CD4-positive, alpha-beta T cell treated with Interleukin-21 for 1 hour (primary cell): ENCODE measurements at regions not wholly inside any gene's neighbourhood (a gene's known extent, or its start where the extent isn't known, plus 50 kb on each side); places are given as distances from the start of the nearest gene placed in this dataset.

Experiments used
- DNase-seq: peaks from one replicate; pipeline ENCODE4 v3.0.0-alpha.2; 2020

DNA sequence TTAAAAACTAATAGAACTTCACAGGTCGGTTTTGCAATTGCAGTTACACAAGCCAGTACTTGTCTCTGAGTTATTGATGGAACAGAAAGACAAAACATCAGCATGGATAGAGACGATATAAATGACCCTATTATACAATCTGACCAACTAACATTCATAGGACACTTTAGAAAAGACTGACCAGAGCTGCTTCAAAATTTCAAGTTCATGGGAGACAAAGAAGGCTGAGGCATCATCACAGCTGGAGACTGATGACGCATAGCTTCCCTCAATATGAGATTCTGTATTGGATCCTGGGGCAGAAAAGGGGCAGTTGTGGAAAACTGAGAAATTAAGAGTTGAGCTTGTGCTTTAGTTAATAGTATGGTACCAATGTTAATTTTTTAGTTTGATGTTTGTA is 174.0 kb downstream of the THBS2 start:
- no peak for DNase-seq

- no peak for DNase-seq
Measured at GRCh38 chr6:169078399-169079145, 175.1 kb downstream of the THBS2 start.

- DNase-seq, result no peak
Measured at GRCh38 chr6:169075915-169076654, 177.6 kb downstream of the THBS2 start.

- no peak for DNase-seq
Measured at GRCh38 chr6:169075211-169075914, 178.3 kb downstream of the THBS2 start.

- no peak for DNase-seq
Measured at GRCh38 chr6:169074526-169074925, 179.1 kb downstream of the THBS2 start.

GRCh38 chr6:169073311-169073710 is 180.3 kb downstream of the THBS2 start:
- no peak for DNase-seq

DNA sequence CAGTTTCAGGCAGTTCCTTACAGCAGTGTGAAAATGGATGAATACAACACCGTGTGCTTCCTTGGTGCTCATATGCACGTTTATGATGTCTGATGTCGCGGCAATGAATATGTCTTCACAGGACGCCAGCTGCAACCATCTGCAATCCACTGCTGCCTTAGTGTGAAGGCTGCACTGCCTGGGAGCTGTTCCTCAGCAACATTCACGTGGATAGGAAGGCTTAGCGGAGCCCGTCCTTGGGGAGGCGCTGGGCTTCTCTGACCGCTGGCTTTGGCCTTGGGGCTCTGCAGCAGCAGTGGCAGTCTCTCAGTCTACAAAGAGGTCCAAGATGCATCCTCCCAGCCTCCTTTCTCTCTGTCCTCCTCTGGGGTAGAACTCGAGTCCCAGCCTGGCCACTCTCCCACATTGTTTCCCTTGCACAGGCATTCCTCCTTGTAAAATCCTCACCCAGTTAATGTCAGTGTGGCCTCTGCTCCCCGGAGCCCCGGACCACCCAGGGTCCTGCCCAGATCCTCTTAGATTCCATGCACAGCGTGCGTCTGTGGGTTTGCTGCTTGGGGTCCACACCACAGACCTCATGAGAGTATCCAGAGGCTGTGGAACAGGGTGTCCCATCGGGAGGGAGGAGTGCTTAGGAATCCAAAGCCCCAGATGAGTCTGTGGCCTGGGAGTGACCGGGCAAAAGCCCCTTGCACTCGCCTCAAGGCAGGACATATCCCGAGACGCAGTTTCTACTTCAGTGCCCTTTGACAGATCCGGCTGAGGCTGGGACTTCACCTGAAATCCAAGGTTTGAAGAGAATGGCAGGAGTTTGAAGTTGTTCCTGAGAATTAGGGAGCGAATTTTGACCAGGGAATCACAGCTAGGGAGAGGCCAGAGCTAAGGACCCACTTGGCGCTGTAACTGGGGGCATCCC is 181.3 kb downstream of the THBS2 start:
- DNase-seq, result no peak

DNA sequence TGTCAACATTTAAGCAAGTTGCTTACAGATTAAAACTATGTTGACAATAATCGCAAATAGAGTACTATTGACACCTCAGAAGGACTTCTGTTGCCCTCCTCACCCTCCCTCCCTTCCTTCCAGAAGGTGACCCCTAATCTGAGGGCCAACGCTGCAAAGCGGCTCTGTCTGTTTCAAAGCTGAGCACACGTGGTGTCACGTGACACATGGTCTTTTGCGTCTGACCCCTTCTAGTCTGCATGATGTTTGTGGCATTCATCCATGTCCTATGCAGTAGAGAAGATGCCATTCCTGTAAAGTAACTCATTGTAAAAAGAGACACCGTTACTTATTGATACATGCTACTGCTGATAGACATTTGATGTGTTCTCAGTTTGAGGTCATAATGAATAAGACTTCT is 182.3 kb downstream of the THBS2 start:
- DNase-seq, result no peak

DNA sequence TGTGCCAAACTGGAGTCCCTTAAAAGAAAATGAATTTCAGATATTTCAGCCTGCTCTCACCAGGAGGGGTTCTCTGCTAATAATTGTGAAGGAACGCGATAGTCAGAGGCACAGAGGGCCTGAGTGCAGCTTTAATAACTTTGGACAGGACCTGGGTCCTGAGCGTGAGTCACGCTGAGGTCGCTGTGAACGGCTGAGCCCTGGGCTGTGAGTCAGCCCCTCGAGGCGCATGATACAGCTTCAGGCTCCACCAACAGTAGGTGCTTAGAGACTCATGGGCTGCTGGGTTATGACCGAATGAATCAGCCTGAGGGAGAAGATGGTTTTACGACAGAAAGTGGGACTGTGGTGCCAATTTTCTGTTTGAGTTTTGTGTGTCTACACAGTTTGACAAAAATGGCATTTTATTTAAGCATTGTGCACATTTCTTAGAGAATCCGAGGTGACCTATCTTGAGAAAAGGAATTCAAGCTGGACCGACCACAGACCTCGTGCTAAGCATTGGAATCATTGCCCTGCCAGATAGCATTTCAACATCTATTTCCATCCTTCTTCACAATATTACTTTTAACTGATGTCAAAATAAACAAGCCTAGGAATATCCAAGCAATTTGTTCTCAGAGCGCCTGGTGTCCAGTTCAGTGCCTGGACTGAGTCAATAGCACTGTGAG is 183.0 kb downstream of the THBS2 start:
- no peak for DNase-seq

GRCh38 chr6:169069356-169069755 is 184.3 kb downstream of the THBS2 start:
- no peak for DNase-seq

DNA sequence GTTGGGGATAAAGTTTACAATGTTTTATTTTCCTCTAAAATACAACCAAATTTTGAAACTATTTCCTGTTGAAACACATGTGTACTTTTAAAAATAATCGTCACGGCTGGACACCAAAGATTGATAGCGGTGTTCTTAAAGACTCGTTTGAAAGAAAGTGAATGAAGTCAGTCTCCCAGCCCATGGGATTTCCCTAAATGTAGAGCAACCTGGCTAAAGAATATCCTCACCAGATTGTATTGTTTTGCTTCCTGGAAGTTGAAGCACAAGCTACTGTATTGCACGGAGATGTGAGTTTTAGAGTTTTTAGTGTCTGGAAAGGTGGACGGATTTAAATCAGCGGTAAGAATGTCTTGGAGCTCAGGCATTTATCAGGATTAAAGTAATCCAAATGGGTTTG is 189.5 kb downstream of the THBS2 start:
- no peak for DNase-seq

DNA sequence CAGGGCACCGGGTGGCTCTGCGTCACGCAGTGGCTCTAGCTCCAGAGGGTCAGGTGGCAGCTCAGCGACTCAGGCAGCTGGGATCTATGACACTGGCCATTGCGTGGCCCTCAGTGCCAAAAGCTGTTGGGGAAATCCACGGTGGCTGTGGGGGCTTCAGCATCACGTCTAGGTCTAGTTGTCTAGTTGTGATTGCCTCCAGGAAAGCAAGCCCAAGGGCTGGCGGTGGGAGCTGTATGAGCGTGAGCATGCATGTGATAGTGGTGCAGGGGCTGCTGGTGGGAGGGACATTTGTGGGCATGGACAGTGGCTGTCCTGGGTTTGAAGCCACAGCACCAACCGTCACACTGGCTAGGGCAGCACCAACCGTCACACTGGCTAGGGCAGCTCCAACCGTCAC is 191.4 kb downstream of the THBS2 start:
- DNase-seq, result no peak

GRCh38 chr6:169058634-169059033 is 195.0 kb downstream of the THBS2 start:
- DNase-seq, result no peak

DNA sequence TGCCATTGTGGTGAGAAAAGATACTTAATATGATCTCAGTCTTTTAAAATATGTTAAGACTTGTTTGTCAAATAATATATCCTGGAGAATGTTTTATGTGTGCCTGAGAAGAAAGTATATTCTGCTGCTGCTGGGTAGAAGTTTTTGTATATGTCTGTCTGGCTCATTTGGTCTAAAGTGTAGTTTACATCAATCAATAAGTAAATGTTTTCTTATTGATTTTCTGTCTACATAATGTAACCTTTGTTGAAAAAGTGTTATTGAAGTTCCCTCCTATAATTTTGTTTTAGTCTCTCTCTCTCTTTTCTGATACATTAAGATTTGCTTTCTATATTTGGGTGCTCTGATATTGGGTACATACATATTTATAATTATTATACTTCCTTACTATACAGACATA is 201.2 kb downstream of the THBS2 start:
- DNase-seq, result no peak

- no peak for DNase-seq
Measured at GRCh38 chr6:169051371-169051770, 202.3 kb downstream of the THBS2 start.

DNA sequence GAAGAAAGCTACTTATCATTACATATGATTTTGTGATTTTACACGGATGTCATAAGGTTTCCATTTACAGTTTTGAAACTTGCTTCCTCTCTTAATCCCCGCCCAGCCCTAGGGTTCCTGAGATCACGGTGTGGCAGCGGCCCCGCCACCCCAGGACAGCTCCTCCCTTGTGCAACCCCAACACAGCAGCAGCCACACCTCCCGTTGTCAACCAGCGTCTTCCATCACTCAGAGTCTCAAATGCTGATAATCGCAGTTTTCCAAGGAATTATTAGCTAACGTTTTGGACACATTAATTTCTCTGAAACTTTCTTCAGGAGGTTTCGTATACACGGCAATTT is 204.8 kb downstream of the THBS2 start:
- DNase-seq, result no peak

DNA sequence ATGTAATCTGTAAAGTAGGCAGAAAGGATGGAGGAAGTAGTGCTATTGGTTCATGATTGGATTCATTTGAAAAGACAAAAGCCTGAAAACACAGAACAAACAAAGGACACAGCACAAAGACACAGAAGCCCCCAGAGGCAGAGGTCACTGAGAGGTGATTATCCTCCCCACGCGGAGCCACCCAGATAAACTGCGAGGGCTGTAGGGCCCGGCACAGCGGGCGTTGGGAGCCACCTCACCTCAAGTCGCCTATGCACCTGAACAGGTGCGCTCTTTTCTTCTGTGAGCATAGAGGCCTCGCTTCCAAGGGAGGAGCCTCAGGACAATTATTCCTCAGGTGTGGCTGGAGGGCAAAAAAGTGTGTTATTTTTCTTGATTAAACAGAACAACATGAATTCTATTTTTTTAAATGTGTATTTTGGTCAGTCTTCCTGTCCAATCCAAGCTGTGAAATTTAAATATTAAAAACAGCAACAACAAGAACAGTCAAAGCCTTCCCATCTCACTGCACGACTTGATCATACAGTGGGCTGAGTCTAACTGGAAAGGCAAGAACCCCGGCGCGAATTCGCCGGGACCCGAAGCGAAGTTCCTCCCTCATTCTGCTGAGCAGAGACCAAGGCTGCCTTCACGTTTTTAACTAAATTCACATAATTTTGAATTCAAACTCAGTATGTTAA is 205.3 kb downstream of the THBS2 start:
- no peak for DNase-seq

DNA sequence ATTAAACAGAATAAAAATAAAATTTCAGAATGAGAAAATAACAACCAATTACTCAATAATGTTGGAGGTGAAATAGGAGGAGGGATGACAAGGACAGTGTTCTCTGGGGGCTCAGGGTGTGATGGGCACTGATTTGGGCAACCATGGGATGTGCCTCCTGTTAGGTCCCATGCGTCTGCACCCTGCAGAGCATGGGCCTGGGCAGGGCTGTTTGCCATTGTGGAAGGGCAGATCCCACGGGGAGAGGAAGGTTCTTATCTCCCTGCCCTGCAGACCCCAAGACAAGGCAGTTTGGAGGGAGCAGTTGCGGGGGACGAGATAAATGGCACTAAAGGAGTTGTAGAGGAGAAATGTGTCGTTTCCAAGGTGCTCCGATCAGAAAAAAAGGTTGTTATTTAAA is 206.3 kb downstream of the THBS2 start:
- DNase-seq, result no peak

DNA sequence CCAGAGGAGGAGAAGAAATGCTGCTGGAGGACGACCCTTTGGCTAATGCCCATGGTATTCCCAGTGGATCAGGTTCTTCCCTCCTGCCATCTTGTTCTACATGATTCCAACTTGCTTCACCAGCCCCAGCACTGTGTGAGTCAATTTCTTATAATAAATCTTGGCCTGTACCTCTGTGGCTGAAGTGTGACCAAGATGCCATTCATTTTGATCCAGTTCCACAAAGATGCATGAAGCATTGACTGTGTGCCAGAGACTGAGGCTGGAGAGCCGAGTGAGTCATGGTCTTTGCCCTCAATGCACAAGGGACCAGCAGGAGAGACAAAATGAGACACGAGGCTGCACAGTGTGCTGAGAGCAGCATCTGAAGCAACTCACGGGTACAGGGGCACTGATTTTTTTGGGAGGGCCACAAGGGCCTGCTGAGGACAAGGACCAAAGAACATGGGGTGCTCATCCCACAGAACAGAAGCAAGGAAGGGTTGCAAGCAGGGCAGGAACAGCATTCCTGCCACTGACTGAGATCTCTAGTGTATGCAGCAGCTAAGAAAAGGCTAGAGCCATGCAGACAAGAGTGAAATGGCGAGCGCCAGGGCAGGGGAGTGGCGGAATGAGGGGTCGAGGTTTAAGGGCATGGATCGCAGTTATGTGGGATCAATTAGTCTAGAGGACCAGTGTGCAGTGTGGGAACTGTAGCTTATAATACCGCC is 207.0 kb downstream of the THBS2 start:
- no peak for DNase-seq

DNA sequence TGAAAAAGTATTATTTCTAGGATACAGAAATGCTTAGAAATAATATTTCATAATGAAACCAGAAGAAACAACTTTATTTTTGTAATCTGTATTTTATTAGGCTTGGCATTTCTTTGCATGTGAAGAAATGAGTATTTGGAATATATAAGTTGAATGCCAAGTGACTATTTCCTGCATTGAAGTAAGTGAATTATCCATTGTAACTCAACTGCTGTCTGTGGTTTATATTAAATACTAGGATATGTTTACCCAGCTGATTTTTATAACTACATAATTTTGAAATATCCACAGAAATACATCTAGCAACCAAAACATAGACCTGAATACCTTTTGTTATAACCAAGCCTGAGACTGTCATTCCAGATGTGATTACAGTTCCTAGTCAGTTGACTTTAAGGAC is 207.6 kb downstream of the THBS2 start:
- DNase-seq, result no peak

DNA sequence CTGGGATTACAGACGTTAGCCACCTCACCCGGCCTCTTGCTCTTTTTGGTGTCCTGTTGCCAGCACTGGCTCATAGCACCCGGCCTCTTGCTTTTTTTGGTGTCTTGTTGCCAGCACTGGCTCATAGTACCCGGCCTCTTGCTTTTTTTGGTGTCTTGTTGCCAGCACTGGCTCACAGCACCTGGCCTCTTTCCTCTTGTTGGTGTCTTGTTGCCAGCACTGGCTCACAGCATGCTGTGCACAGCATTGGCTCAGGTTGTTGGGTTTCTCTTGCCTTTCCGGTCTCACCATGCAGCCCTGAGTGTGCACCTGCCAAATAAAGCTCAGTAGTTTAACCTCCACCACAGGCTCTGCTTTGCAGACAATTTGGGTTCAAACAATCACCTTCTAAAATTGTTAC is 208.2 kb downstream of the THBS2 start:
- DNase-seq, result no peak
